GM13976 (cell line): ENCODE measurements at regions not wholly inside any gene's neighbourhood (a gene's known extent, or its start where the extent isn't known, plus 50 kb on each side); places are given as distances from the start of the nearest gene placed in this dataset.

Experiments
- DNase-seq: peaks from one replicate; pipeline ENCODE4 v3.0.0; 2012; ENCODE audit warnings: low spot score
- in situ Hi-C: fragments of 300-500 bp; cut with MboI; formaldehyde crosslinking; loops from one replicate; pipeline ENCODE4 v1.12.0; 2022; ENCODE audit warnings: low sequenced_read_pairs, mixed read lengths, inconsistent platforms; ENCODE audit not compliant: unreplicated experiment
- TF ChIP-seq, protein P1 (sequence below): IDR thresholded peaks from 2 replicates; pipeline ENCODE4 v1.5.1; 2012; ENCODE audit warnings: borderline replicate concordance, mild to moderate bottlenecking; ENCODE audit not compliant: insufficient read depth; ENCODE audit errors: extremely low read depth, missing control alignments, control extremely low read depth

DNA sequence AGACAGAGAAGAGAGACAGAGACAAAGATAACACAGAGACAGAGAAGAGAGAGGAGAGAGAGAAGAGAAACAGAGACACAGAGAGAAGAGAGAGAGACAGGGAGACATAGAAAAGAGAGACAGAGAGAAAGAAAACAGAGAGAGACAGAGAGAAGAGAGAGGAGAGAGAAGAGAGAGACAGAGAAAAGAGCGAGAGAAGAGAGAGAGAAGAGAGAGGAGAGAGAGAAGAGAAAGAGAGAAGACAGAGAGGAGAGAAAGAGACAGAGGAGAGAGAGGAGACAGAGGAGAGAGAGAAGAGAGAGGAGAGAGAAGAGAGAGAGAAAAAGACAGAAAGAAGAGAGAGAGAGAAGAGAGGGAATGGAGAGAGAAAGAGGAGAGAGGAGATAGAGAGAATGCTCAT, 601.1 kb upstream of the PRKX start:
- in situ Hi-C loops, result no loop called here
- TF ChIP-seq, protein P1, sequence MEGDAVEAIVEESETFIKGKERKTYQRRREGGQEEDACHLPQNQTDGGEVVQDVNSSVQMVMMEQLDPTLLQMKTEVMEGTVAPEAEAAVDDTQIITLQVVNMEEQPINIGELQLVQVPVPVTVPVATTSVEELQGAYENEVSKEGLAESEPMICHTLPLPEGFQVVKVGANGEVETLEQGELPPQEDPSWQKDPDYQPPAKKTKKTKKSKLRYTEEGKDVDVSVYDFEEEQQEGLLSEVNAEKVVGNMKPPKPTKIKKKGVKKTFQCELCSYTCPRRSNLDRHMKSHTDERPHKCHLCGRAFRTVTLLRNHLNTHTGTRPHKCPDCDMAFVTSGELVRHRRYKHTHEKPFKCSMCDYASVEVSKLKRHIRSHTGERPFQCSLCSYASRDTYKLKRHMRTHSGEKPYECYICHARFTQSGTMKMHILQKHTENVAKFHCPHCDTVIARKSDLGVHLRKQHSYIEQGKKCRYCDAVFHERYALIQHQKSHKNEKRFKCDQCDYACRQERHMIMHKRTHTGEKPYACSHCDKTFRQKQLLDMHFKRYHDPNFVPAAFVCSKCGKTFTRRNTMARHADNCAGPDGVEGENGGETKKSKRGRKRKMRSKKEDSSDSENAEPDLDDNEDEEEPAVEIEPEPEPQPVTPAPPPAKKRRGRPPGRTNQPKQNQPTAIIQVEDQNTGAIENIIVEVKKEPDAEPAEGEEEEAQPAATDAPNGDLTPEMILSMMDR, result no peak
- no peak for DNase-seq

DNA sequence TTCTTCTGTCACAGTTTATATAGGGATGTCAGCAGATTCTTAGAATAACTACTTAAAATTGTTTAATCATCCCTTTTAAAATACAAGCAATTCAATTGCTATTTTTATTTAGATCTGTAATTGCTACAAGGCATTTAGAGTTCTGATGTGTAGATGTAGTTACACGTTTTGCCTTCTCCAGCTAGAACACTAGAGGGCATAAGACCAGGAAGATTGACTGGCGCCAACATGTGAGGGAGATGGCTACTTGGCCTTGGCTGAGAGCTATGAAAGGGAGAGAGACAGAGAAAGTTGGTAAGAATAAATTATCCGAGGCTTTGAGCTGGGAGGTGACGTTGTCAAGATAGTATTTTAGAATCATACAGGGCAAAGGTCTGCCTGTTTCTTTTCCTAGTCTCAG, 563.7 kb upstream of the PRKX start:
- DNase-seq, result no peak
- TF ChIP-seq, protein P1, result no peak
- in situ Hi-C loops, result no loop called here

DNA sequence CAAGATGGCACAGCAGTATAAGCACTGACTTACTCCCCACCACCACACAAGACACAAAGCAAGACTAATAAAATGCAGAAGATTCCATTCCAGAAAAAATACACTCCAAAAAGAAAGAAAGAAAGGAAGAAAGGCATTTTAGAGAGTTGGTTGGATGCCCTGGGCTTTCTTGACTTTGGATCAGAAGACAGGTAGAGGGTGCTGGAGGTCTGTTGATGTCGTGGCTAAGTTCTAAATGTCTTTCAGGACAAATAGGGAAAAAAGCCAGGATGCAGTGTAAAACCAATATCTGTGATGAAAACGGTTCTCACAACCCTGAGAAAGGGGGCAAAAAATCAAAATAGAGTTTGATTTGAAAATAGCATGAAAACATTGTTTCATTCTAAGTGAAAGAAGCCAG, 555.2 kb upstream of the PRKX start:
- in situ Hi-C loops, result no loop called here
- no peak for DNase-seq
- TF ChIP-seq, protein P1, result no peak

DNA sequence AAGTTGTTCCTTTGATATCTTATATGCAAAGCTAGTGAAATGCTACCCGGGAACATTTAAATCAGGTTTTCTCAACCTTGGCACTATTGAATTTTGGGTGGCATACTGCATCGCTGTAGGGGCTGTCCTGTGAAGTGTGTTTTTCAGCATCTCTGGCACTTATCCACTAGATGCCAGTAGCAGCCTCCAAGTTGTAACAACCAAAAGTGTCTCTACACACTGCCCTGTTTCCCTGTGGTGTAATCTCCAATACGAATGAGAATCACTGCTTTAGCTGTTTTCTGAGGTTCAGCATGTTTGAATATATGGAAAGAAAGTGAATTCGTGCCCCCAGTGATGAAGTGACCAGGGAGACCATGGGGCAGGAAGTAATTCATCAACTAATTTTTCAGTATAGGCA, 551.6 kb upstream of the PRKX start:
- TF ChIP-seq, protein P1, result no peak
- in situ Hi-C loops, result no loop called here
- no peak for DNase-seq

DNA sequence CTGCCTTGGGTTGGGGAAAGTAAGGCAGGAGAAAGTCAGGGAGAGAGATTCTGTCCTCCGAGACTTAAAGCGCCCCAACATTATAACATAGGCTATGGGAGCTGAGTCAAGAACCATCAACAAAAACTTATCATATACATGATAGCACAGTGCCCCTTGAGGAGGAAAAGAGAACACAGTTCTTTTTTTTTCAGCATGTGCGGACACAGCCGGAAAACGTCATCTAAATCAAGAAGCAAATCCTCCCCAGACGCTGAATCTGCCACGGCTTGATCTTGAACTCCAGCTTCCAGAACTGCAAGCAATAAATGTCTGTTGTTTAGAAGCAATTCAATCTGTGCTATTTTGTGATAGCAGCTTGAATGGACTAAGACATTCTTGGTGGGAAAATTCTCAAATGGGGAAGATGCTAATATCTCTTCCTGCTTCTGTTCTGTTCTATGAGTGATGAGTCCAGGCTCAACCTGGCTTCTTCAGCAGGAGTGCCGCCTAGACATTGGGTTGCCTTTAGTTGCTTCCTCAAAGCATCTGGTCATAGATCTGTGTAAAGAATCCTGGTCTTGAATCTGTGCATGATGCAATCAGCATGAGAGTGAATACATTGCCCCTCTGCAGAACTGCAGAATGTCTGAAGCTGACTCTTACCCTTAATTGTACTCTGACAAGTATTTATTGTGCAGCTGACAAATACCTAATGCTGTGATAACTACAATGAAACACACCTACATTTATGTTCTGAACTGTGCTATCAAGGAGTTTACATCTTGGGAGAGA, 549.8 kb upstream of the PRKX start:
- peak; percentile 3 for DNase-seq
- TF ChIP-seq, protein P1, result no peak
- in situ Hi-C loops, result no loop called here

DNA sequence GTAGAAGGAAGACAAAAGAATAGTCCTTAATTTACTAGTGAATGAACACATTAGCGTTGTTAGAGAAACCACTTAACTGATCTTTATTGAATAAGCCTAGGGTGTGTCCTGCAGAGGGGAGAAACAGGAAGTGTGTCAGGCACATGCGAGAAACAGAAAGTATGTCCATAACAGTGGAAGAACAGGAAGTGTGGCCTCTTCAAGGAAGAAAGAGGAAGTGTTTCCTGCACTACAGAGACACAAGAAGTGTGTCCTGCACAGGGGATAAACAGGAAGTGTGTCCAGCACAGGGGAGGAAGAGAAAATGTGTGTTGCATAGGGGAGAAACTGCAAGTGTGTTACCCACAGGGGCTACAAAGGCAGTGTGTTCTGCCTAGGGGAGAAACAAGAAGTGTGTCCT, 539.6 kb upstream of the PRKX start:
- in situ Hi-C loops, result no loop called here
- no peak for DNase-seq
- TF ChIP-seq, protein P1, result no peak
